ENCODE measurements at regions not wholly inside any gene's neighbourhood (a gene's known extent, or its start where the extent isn't known, plus 50 kb on each side); places are given as distances from the start of the nearest gene placed in this dataset.

- DNase-seq = no peak
Measured at GRCh38 chr10:58885146-58885545, 291.3 kb upstream of the PHYHIPL start.

- DNase-seq = no peak
Measured at GRCh38 chr10:58885686-58886345, 290.6 kb upstream of the PHYHIPL start.

- no peak for DNase-seq
Measured at GRCh38 chr10:58886406-58886805, 290.0 kb upstream of the PHYHIPL start.

GRCh38 chr10:58887474-58887873 is 289.0 kb upstream of the PHYHIPL start:
- DNase-seq = no peak

- DNase-seq = no peak
Measured at GRCh38 chr10:58888957-58889356, 287.5 kb upstream of the PHYHIPL start.

- no peak for DNase-seq
Measured at GRCh38 chr10:58892031-58892531, 284.4 kb upstream of the PHYHIPL start.

GRCh38 chr10:58894929-58895328 is 281.5 kb upstream of the PHYHIPL start:
- no peak for DNase-seq

GRCh38 chr10:58896229-58896628 is 280.2 kb upstream of the PHYHIPL start:
- DNase-seq = no peak

GRCh38 chr10:58897236-58897635 is 279.2 kb upstream of the PHYHIPL start:
- no peak for DNase-seq

- no peak for DNase-seq
Measured at GRCh38 chr10:58897708-58898107, 278.7 kb upstream of the PHYHIPL start.

- no peak for DNase-seq
Measured at GRCh38 chr10:58898854-58899573, 277.4 kb upstream of the PHYHIPL start.

- DNase-seq = no peak
Measured at GRCh38 chr10:58901092-58901646, 275.3 kb upstream of the PHYHIPL start.

- DNase-seq = no peak
Measured at GRCh38 chr10:58903071-58903470, 273.4 kb upstream of the PHYHIPL start.

- DNase-seq = no peak
Measured at GRCh38 chr10:58909881-58910280, 266.6 kb upstream of the PHYHIPL start.

- no peak for DNase-seq
Measured at GRCh38 chr10:58913717-58914116, 262.7 kb upstream of the PHYHIPL start.

- no peak for DNase-seq
Measured at GRCh38 chr10:58918887-58919286, 257.6 kb upstream of the PHYHIPL start.

GRCh38 chr10:58919927-58920654 is 256.4 kb upstream of the PHYHIPL start:
- DNase-seq = no peak

GRCh38 chr10:58920655-58921003 is 255.8 kb upstream of the PHYHIPL start:
- no peak for DNase-seq

- DNase-seq = no peak
Measured at GRCh38 chr10:58921421-58921855, 255.0 kb upstream of the PHYHIPL start.

GRCh38 chr10:58925381-58925780 is 251.1 kb upstream of the PHYHIPL start:
- no peak for DNase-seq

- no peak for DNase-seq
Measured at GRCh38 chr10:58930500-58930899, 245.9 kb upstream of the PHYHIPL start.

GRCh38 chr10:58932126-58932525 is 244.3 kb upstream of the PHYHIPL start:
- DNase-seq = no peak

GRCh38 chr10:58932577-58933314 is 243.7 kb upstream of the PHYHIPL start:
- no peak for DNase-seq

All from NCI-H1694 treated with DMSO at 0.1 percent for 48 hours (cell line).